Lower leg skin (tissue), 4 donors: ENCODE measurements at regions not wholly inside any gene's neighbourhood (a gene's known extent, or its start where the extent isn't known, plus 50 kb on each side); places are given as distances from the start of the nearest gene placed in this dataset.

Source experiments
- DNase-seq, 2 donors: peaks; one replicate each; pipeline ENCODE4 v3.0.0-alpha.2; 2019; ENCODE audit warnings: low spot score in 2 of 2
- H3K4me3 ChIP-seq: fragments of 200-600 bp; sonication (generic); 2 replicates; pipeline ENCODE4 v1.5.1; 2017; ENCODE audit warnings: mild to moderate bottlenecking, low read depth; ENCODE audit not compliant: poor library complexity, severe bottlenecking
- POLR2A ChIP-seq, 2 donors: fragments of 450-650 bp; IDR thresholded peaks; one replicate each; pipeline ENCODE4 v1.6.1; 2016 to 2017; ENCODE audit warnings: antibody characterized with exemption in 2 of 2, mild to moderate bottlenecking in 1 of 2, moderate library complexity in 1 of 2
- WGBS, 2 donors: methylation state at CpG; one replicate each; pipeline ENCODE4 v1.1.5; 2018; 5-methylcytosine and 5-hydroxymethylcytosine counted together
- intact Hi-C: fragments of 100-400 bp; cut with DNase I; formaldehyde crosslinking; loops from one replicate; pipeline ENCODE4 v1.15.0; 2023; ENCODE audit warnings: low total_unique reads
- TF ChIP-seq, protein P1 (sequence below), 3 donors: fragments of 450-650 bp; IDR thresholded peaks; one replicate each; pipeline ENCODE4 v1.5.1; 2016; ENCODE audit warnings: antibody characterized with exemption in 3 of 3, mild to moderate bottlenecking in 3 of 3, moderate library complexity in 2 of 3

- intact Hi-C loops, result no loop called here
- TF ChIP-seq, protein P1, sequence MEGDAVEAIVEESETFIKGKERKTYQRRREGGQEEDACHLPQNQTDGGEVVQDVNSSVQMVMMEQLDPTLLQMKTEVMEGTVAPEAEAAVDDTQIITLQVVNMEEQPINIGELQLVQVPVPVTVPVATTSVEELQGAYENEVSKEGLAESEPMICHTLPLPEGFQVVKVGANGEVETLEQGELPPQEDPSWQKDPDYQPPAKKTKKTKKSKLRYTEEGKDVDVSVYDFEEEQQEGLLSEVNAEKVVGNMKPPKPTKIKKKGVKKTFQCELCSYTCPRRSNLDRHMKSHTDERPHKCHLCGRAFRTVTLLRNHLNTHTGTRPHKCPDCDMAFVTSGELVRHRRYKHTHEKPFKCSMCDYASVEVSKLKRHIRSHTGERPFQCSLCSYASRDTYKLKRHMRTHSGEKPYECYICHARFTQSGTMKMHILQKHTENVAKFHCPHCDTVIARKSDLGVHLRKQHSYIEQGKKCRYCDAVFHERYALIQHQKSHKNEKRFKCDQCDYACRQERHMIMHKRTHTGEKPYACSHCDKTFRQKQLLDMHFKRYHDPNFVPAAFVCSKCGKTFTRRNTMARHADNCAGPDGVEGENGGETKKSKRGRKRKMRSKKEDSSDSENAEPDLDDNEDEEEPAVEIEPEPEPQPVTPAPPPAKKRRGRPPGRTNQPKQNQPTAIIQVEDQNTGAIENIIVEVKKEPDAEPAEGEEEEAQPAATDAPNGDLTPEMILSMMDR (IDR thresholded peaks at IDR 0.05), result no peak
- no peak for TF ChIP-seq POLR2A (IDR thresholded peaks at IDR 0.05)
- H3K4me3 ChIP-seq, result no peak overlapping the region
- 82 to 85% methylated on average over 9 of the region's 9 CpGs for WGBS, 2 donors
- no peak for DNase-seq
Observed at GRCh38 chr5:168195110-168195509, 96.3 kb upstream of the WWC1 start.

GRCh38 chr5:168198359-168198758 lies 93.1 kb upstream of the WWC1 start:
- no peak overlapping the region for H3K4me3 ChIP-seq
- TF ChIP-seq POLR2A (IDR thresholded peaks at IDR 0.05), result no peak
- TF ChIP-seq, protein P1 (IDR thresholded peaks at IDR 0.05), result no peak
- DNase-seq, result no peak
- WGBS, 2 donors, result 89 to 96% methylated on average over 2 of the region's 2 CpGs
- intact Hi-C loops, result no loop called here

DNA sequence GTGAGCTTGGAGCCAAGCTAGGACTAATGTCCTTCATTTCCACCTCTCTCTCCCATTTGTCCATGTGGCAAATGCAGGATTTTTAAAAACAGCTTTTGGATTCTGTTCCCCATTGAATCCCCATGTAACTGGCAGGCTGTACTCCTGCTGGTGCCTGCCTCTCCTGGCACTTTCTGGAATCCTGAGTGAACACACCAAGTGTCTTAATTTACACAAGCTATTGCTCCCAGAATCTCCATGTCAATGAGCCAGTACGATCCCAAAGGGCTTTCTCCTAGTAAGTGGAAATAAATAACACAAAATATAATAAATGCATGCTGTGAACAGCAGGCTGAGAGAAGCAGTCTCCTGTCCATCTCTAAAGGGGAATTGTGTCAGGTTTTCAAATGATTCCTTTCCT lies 88.4 kb upstream of the WWC1 start:
- no peak overlapping the region for H3K4me3 ChIP-seq
- intact Hi-C loops, result no loop called here
- no peak for DNase-seq
- WGBS, 2 donors, result 59 to 64% methylated on average over 1 of the region's 1 CpG
- no peak for TF ChIP-seq POLR2A (IDR thresholded peaks at IDR 0.05)
- TF ChIP-seq, protein P1 (IDR thresholded peaks at IDR 0.05), result no peak

DNA sequence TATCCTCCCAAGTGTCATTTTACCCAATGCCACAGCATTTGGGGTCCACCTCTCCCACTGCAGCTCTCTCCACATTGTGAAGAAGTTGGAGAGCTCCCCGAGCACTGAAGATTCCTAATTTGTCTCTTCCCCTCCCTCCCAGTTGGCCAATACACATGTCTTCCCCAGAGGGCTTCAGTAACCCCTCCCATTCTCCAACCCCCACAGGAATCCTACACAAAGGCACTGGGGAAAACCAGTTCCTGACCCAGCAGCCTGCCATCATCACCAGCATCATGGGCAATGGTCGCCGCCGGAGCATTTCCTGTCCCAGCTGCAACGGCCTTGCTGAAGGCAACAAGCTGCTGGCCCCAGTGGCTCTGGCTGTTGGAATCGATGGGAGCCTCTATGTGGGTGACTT lies 87.3 kb upstream of the WWC1 start:
- DNase-seq, result no peak
- no peak for TF ChIP-seq POLR2A (IDR thresholded peaks at IDR 0.05)
- TF ChIP-seq, protein P1 (IDR thresholded peaks at IDR 0.05), result no peak
- H3K4me3 ChIP-seq, result no peak overlapping the region
- intact Hi-C loops, result no loop called here
- 86 to 92% methylated on average over 6 of the region's 6 CpGs for WGBS, 2 donors

- WGBS, 2 donors, result 71 to 81% methylated on average over 7 of the region's 7 CpGs
- no peak overlapping the region for H3K4me3 ChIP-seq
- TF ChIP-seq, protein P1 (IDR thresholded peaks at IDR 0.05), result no peak
- TF ChIP-seq POLR2A (IDR thresholded peaks at IDR 0.05), result no peak
- DNase-seq, result no peak
- intact Hi-C loops, result no loop called here
Observed at GRCh38 chr5:168207450-168208029, 83.9 kb upstream of the WWC1 start.
